ENCODE measurements at regions not wholly inside any gene's neighbourhood (a gene's known extent, or its start where the extent isn't known, plus 50 kb on each side); places are given as distances from the start of the nearest gene placed in this dataset.

DNA sequence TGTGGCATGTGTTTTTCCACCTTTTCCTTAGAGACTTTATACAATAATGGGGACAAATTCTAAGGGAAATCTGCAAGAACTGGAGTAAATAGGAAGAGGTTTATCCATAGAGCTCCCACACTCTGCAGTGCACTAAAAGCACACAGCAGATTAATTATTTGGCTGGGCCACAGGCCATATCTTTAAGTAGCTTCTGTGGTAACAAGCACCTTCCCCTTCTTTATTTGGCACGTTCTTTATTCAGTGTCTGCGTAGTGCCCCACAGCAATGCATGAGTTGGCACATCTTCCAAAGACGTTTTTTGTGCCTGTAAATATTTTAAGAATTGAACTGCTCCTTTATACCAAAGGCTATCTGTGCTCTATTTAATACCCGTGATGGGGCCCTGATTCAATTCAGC lies 104.9 kb upstream of the MBL2 start:
- TF ChIP-seq, protein P1, sequence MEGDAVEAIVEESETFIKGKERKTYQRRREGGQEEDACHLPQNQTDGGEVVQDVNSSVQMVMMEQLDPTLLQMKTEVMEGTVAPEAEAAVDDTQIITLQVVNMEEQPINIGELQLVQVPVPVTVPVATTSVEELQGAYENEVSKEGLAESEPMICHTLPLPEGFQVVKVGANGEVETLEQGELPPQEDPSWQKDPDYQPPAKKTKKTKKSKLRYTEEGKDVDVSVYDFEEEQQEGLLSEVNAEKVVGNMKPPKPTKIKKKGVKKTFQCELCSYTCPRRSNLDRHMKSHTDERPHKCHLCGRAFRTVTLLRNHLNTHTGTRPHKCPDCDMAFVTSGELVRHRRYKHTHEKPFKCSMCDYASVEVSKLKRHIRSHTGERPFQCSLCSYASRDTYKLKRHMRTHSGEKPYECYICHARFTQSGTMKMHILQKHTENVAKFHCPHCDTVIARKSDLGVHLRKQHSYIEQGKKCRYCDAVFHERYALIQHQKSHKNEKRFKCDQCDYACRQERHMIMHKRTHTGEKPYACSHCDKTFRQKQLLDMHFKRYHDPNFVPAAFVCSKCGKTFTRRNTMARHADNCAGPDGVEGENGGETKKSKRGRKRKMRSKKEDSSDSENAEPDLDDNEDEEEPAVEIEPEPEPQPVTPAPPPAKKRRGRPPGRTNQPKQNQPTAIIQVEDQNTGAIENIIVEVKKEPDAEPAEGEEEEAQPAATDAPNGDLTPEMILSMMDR (IDR thresholded peaks at IDR 0.05; ENCODE audit: poor library complexity, severe bottlenecking) = no peak
- no peak for TF ChIP-seq SMC3 (conservative IDR thresholded peaks at IDR 0.05; ENCODE audit: poor library complexity)
- no peak for TF ChIP-seq POLR2AphosphoS5 (IDR thresholded peaks at IDR 0.05)
